SK-N-SH (cell line): ENCODE measurements at regions not wholly inside any gene's neighbourhood (a gene's known extent, or its start where the extent isn't known, plus 50 kb on each side); places are given as distances from the start of the nearest gene placed in this dataset.

ENCODE experiments used
- CTCF ChIA-PET: fragments of 300-600, 350-600 bp; formaldehyde crosslinking; extraction: SDS; loops from one replicate; lab custom pipeline; 2021; lab: Yijun Ruan, JAX
- POLR2A ChIA-PET: fragments of 350-600 bp; sonication (Branson Sonifier 250); formaldehyde crosslinking; extraction: SDS; loops from one replicate; lab custom pipeline; 2020; ENCODE audit warnings: antibody characterized with exemption, inconsistent platforms; lab: Yijun Ruan, JAX
- DNase-seq: peaks from one replicate; pipeline ENCODE4 v3.0.0; 2012
- H2AFZ ChIP-seq: fragments of 200-600 bp; sonication (generic); 2 replicates; pipeline ENCODE4 v1.8.1; 2016; ENCODE audit warnings: antibody characterized with exemption, mild to moderate bottlenecking, low read depth
- H3F3A ChIP-seq: fragments of 200-600 bp; sonication (generic); replicated peaks from 2 replicates; pipeline ENCODE3; 2016; ENCODE audit warnings: antibody characterized with exemption, mild to moderate bottlenecking; ENCODE audit not compliant: insufficient read depth
- H3K27ac ChIP-seq, 2 experiments: fragments of 200-500 bp in 1 of 2; fragments of 200-600 bp in 1 of 2; sonication (Bioruptor generic) in 1 of 2; sonication (generic), shearing (Covaris generic) in 1 of 2; 2 replicates each; pipeline versions ENCODE4 v1.5.1 to v1.6.1; 2014 to 2016; ENCODE audit warnings: low read depth in 2 of 2, inconsistent platforms in 1 of 2, low read length in 1 of 2, mild to moderate bottlenecking in 1 of 2, mixed read lengths in 1 of 2
- H3K27me3 ChIP-seq: fragments of 200-600 bp; sonication (generic), shearing (Covaris generic); 2 replicates; pipeline ENCODE4 v1.6.1; 2016; ENCODE audit warnings: mixed run types; ENCODE audit not compliant: insufficient read depth
- H3K36me3 ChIP-seq, 2 experiments: fragments of 200-500 bp in 1 of 2; fragments of 200-600 bp in 1 of 2; sonication (Bioruptor generic) in 1 of 2; sonication (generic) in 1 of 2; replicated peaks in 1 of 2; 2 replicates each; pipeline versions ENCODE3 to v1.5.1; 2014 to 2016; ENCODE audit warnings: low read length in 1 of 2, mild to moderate bottlenecking in 1 of 2; ENCODE audit not compliant: insufficient read depth in 2 of 2, control insufficient read depth in 1 of 2
- H3K4me1 ChIP-seq, 2 experiments: fragments of 200-500 bp in 1 of 2; fragments of 200-600 bp in 1 of 2; sonication (Bioruptor generic) in 1 of 2; sonication (generic), shearing (Covaris generic) in 1 of 2; 2 replicates each; pipeline versions ENCODE4 v1.5.1 to v1.6.1; 2014 to 2016; ENCODE audit warnings: low read depth in 1 of 2, low read length in 1 of 2, mixed run types in 1 of 2; ENCODE audit not compliant: insufficient read depth in 2 of 2, control insufficient read depth in 1 of 2
- H3K4me2 ChIP-seq: fragments of 200-600 bp; sonication (generic), shearing (Covaris generic); 2 replicates; pipeline ENCODE4 v1.6.1; 2017; ENCODE audit warnings: mixed run types
- H3K4me3 ChIP-seq, 2 experiments: fragments of 200-500 bp in 1 of 2; fragments of 200-600 bp in 1 of 2; sonication (Bioruptor generic) in 1 of 2; sonication (generic), shearing (Covaris generic) in 1 of 2; 2 replicates each; pipeline versions ENCODE4 v1.5.1 to v1.8.1; 2014 to 2016; ENCODE audit warnings: low read depth in 2 of 2, inconsistent platforms in 1 of 2, low read length in 1 of 2, mild to moderate bottlenecking in 1 of 2, mixed read lengths in 1 of 2, moderate library complexity in 1 of 2
- H3K79me2 ChIP-seq: fragments of 200-600 bp; sonication (generic); 2 replicates; pipeline ENCODE4 v1.8.1; 2017; ENCODE audit warnings: mild to moderate bottlenecking; ENCODE audit not compliant: insufficient read depth
- H3K9ac ChIP-seq: fragments of 200-600 bp; sonication (generic); 2 replicates; pipeline ENCODE4 v1.6.1; 2017; ENCODE audit warnings: mixed run types
- H3K9me2 ChIP-seq: fragments of 200-600 bp; sonication (generic); 2 replicates; pipeline ENCODE4 v1.6.1; 2017; ENCODE audit warnings: mixed run types
- H3K9me3 ChIP-seq: fragments of 200-600 bp; sonication (generic); 2 replicates; pipeline ENCODE4 v1.6.1; 2017; ENCODE audit warnings: mixed run types, mild to moderate bottlenecking, moderate library complexity
- H4K20me1 ChIP-seq: fragments of 200-600 bp; sonication (generic); 2 replicates; pipeline ENCODE4 v1.6.1; 2017; ENCODE audit warnings: mild to moderate bottlenecking, mixed run types; ENCODE audit not compliant: insufficient read depth
- CHD2 ChIP-seq: fragments of 150-350 bp; IDR thresholded peaks from 2 replicates; pipeline ENCODE4 v1.6.1; 2018; ENCODE audit warnings: low read length; ENCODE audit not compliant: partially characterized antibody
- CTCF ChIP-seq: fragments of 200-600 bp; sonication (generic); IDR thresholded peaks from 2 replicates; pipeline ENCODE4 v1.6.1; 2017; ENCODE audit warnings: antibody characterized with exemption, mild to moderate bottlenecking, moderate library complexity
- EZH2phosphoT487 ChIP-seq: fragments of 200-600 bp; sonication (generic); IDR thresholded peaks from 2 replicates; pipeline ENCODE4 v1.6.1; 2017; ENCODE audit warnings: low read depth, mixed run types, mild to moderate bottlenecking, antibody characterized with exemption, moderate library complexity, borderline replicate concordance
- FOXJ3 ChIP-seq: sonication (generic); formaldehyde crosslinking; IDR thresholded peaks from 2 replicates; pipeline ENCODE4 v1.5.1; 2020; ENCODE audit warnings: mild to moderate bottlenecking, missing genetic modification reagents
- IRF3 ChIP-seq: fragments of 150-350 bp; IDR thresholded peaks from 2 replicates; pipeline ENCODE4 v1.6.1; 2016; ENCODE audit warnings: mild to moderate bottlenecking, low read depth, low read length
- MAX ChIP-seq: IDR thresholded peaks from 2 replicates; pipeline ENCODE4 v1.4.0; 2012; ENCODE audit warnings: low read depth
- MEF2A ChIP-seq: IDR thresholded peaks from 2 replicates; pipeline ENCODE4 v1.4.0; 2012; ENCODE audit warnings: low read depth, borderline replicate concordance
- NFIC ChIP-seq: IDR thresholded peaks from 2 replicates; pipeline ENCODE4 v1.4.0; 2012; ENCODE audit warnings: borderline replicate concordance
- NRF1 ChIP-seq: IDR thresholded peaks from 2 replicates; pipeline ENCODE4 v1.6.1; 2012; ENCODE audit warnings: low read depth, mild to moderate bottlenecking, low read length
- POLR2AphosphoS5 ChIP-seq: IDR thresholded peaks from 2 replicates; pipeline ENCODE4 v1.6.1; 2012; ENCODE audit warnings: low read depth, low read length
- RAD21 ChIP-seq: IDR thresholded peaks from 2 replicates; pipeline ENCODE4 v1.6.1; 2012; ENCODE audit warnings: mild to moderate bottlenecking, low read length
- REST ChIP-seq: IDR thresholded peaks from 2 replicates; pipeline ENCODE4 v1.6.1; 2012; ENCODE audit warnings: mild to moderate bottlenecking, low read depth, low read length, moderate library complexity
- RFX5 ChIP-seq: IDR thresholded peaks from 2 replicates; pipeline ENCODE4 v1.6.1; 2012; ENCODE audit warnings: mild to moderate bottlenecking, improper control_type of control experiment, low read length
- SMC3 ChIP-seq: IDR thresholded peaks from 2 replicates; pipeline ENCODE4 v1.6.1; 2012; ENCODE audit warnings: low read depth, low read length, improper control_type of control experiment
- TEAD4 ChIP-seq: IDR thresholded peaks from 2 replicates; pipeline ENCODE4 v1.4.0; 2012; ENCODE audit warnings: mild to moderate bottlenecking, borderline replicate concordance; ENCODE audit not compliant: insufficient read depth
- USF1 ChIP-seq: IDR thresholded peaks from 2 replicates; pipeline ENCODE4 v1.4.0; 2012; ENCODE audit warnings: low read depth, borderline replicate concordance
- YY1 ChIP-seq: IDR thresholded peaks from 2 replicates; pipeline ENCODE4 v1.4.0; 2012; ENCODE audit warnings: low read depth, mild to moderate bottlenecking
- ZBTB33 ChIP-seq: IDR thresholded peaks from 2 replicates; pipeline ENCODE4 v1.4.0; 2012; ENCODE audit warnings: low read depth, borderline replicate concordance
- WGBS: methylation state at CpG from one replicate; pipeline ENCODE4 v1.1.6; 2017; ENCODE audit warnings: low lambda C conversion rate; 5-methylcytosine and 5-hydroxymethylcytosine counted together

GRCh38 chr16:5966004-5966403 is 868.4 kb upstream of the EEF2KMT start:
- Histone ChIP-seq H3K36me3 (no peaks in the 10 kb centered on the region), H3K27ac (no peak overlapping the region), H2AFZ (no peak overlapping the region), H3K9me3 (no peaks in the 10 kb centered on the region; the same call in 1 of the 2 replicates), H3K9me2 (no peaks in the 10 kb centered on the region), H3K79me2 (no peaks in the 10 kb centered on the region), H4K20me1 (no peaks in the 10 kb centered on the region), H3K4me3 (no peak overlapping the region), H3K27me3 (no peaks in the 10 kb centered on the region), H3K4me1 (no peaks in the 10 kb centered on the region), H3F3A (no peaks in the 10 kb centered on the region), H3K4me2 (no peak overlapping the region)
- DNase-seq: no peak
- ChIA-PET CTCF (interaction anchor here (0.6 to 1.2 kb wide), 2 partner anchors 22 to 45 kb away, joined by 3 read pairs; no protein-coding TSS in a partner anchor), POLR2A (no interaction called here)
- whole genome bisulfite sequencing: 26% methylated on average over 7 of the region's 7 CpGs
- TF ChIP-seq TEAD4 (no peak), POLR2AphosphoS5 (no peak), YY1 (no peak), CTCF (no peak), MAX (no peak), REST (no peak), ZBTB33 (no peak), FOXJ3 (no peak), RAD21 (no peak)
- TF ChIP-seq, all 33 proteins: peak for 0
- H3K9ac ChIP-seq: no peak overlapping the region

- Histone ChIP-seq H3F3A (no peaks in the 10 kb centered on the region), H3K27me3 (no peaks in the 10 kb centered on the region), H3K9me2 (no peaks in the 10 kb centered on the region), H4K20me1 (no peaks in the 10 kb centered on the region), H3K27ac (no peak overlapping the region), H3K4me1 (no peaks in the 10 kb centered on the region), H3K4me2 (no peak overlapping the region), H3K9ac (no peak overlapping the region), H3K79me2 (no peaks in the 10 kb centered on the region), H3K36me3 (no peaks in the 10 kb centered on the region), H3K9me3 (no peaks in the 10 kb centered on the region), H2AFZ (no peak overlapping the region), H3K4me3 (no peak overlapping the region)
- no peak for DNase-seq
- 42% methylated on average over 3 of the region's 3 CpGs for WGBS
- CTCF ChIA-PET: interaction anchor here (1.2 kb wide), 1 partner anchor 23 kb away, joined by 3 read pairs; no protein-coding TSS in a partner anchor
- POLR2A ChIA-PET: no interaction called here
- TF ChIP-seq USF1 (no peak), NRF1 (no peak), SMC3 (no peak), RFX5 (no peak), MEF2A (no peak), NFIC (no peak), CHD2 (no peak), MAX (no peak), IRF3 (no peak), EZH2phosphoT487 (no peak)
Measured at GRCh38 chr16:5965321-5965720, 867.7 kb upstream of the EEF2KMT start.
